ENCODE measurements at regions not wholly inside any gene's neighbourhood (a gene's known extent, or its start where the extent isn't known, plus 50 kb on each side); places are given as distances from the start of the nearest gene placed in this dataset.

GRCh38 chr3:55357796-55358195 is 129.3 kb downstream of the WNT5A start:
- H3K27ac ChIP-seq, result no peak overlapping the region
- no peak for TF ChIP-seq EP300 (IDR thresholded peaks at IDR 0.05; ENCODE audit: low read depth)
- no peak for TF ChIP-seq CTCF (IDR thresholded peaks at IDR 0.05)
- no peak for TF ChIP-seq POLR2AphosphoS5 (IDR thresholded peaks at IDR 0.05)
- no peak for TF ChIP-seq POLR2A (IDR thresholded peaks at IDR 0.05)
- no peak overlapping the region for H3K4me3 ChIP-seq
- no peak for DNase-seq
- WGBS, 2 donors (ENCODE audit: low coverage in 1 of 2), result 80% methylated on average over 1 of the region's 1 CpG; no CpG with 5 or more reads in 1 of the 2 donors
- H3K27me3 ChIP-seq, result no peaks in the 10 kb centered on the region
- intact Hi-C loops (cut with DNase I; ENCODE audit: low total_unique reads) (no loop called here), in situ Hi-C loops (cut with MboI; ENCODE audit: low pct_ligation_motif_present in 1 of 4, low pct_unique_long_range_greater_than_20kb in 1 of 4, low sequenced_read_pairs in 3 of 4) (no loop called here)
- no peaks in the 10 kb centered on the region for H3K36me3 ChIP-seq
- H3K9me3 ChIP-seq, result no peaks in the 10 kb centered on the region
- no peaks in the 10 kb centered on the region for H3K4me1 ChIP-seq

GRCh38 chr3:55352668-55353067 is 134.4 kb downstream of the WNT5A start:
- no peak overlapping the region for H3K4me3 ChIP-seq
- TF ChIP-seq EP300 (IDR thresholded peaks at IDR 0.05; ENCODE audit: low read depth) (no peak), POLR2AphosphoS5 (IDR thresholded peaks at IDR 0.05) (no peak), CTCF (IDR thresholded peaks at IDR 0.05) (no peak), POLR2A (IDR thresholded peaks at IDR 0.05) (no peak)
- in situ Hi-C loops (cut with MboI; ENCODE audit: low pct_ligation_motif_present in 1 of 4, low pct_unique_long_range_greater_than_20kb in 1 of 4, low sequenced_read_pairs in 3 of 4) (no loop called here), intact Hi-C loops (cut with DNase I; ENCODE audit: low total_unique reads) (no loop called here)
- DNase-seq, result no peak
- H3K27ac ChIP-seq, result no peak overlapping the region
- no peaks in the 10 kb centered on the region for H3K36me3 ChIP-seq
- 91% methylated on average over 2 of the region's 2 CpGs; no CpG with 5 or more reads in 1 of the 2 donors for WGBS, 2 donors (ENCODE audit: low coverage in 1 of 2)
- H3K4me1 ChIP-seq, result no peaks in the 10 kb centered on the region
- no peaks in the 10 kb centered on the region for H3K9me3 ChIP-seq
- no peaks in the 10 kb centered on the region for H3K27me3 ChIP-seq

GRCh38 chr3:55349851-55350250 is 137.3 kb downstream of the WNT5A start:
- WGBS, 2 donors (ENCODE audit: low coverage in 1 of 2), result 50 to 57% methylated on average over 1 of the region's 1 CpG
- H3K4me1 ChIP-seq, result no peaks in the 10 kb centered on the region
- no peaks in the 10 kb centered on the region for H3K9me3 ChIP-seq
- TF ChIP-seq POLR2AphosphoS5 (IDR thresholded peaks at IDR 0.05), result no peak
- TF ChIP-seq POLR2A (IDR thresholded peaks at IDR 0.05), result no peak
- TF ChIP-seq EP300 (IDR thresholded peaks at IDR 0.05; ENCODE audit: low read depth), result no peak
- TF ChIP-seq CTCF (IDR thresholded peaks at IDR 0.05), result no peak
- no peaks in the 10 kb centered on the region for H3K36me3 ChIP-seq
- no peaks in the 10 kb centered on the region for H3K27me3 ChIP-seq
- intact Hi-C loops (cut with DNase I; ENCODE audit: low total_unique reads), result no loop called here
- H3K27ac ChIP-seq, result no peak overlapping the region
- in situ Hi-C loops (cut with MboI; ENCODE audit: low pct_ligation_motif_present in 1 of 4, low pct_unique_long_range_greater_than_20kb in 1 of 4, low sequenced_read_pairs in 3 of 4), result no loop called here
- no peak for DNase-seq
- no peak overlapping the region for H3K4me3 ChIP-seq

- Histone ChIP-seq H3K27me3 (no peaks in the 10 kb centered on the region), H3K27ac (no peak overlapping the region), H3K9me3 (no peaks in the 10 kb centered on the region), H3K4me1 (no peaks in the 10 kb centered on the region), H3K36me3 (no peaks in the 10 kb centered on the region), H3K4me3 (no peak overlapping the region)
- no peak for TF ChIP-seq POLR2A (IDR thresholded peaks at IDR 0.05)
- TF ChIP-seq EP300 (IDR thresholded peaks at IDR 0.05; ENCODE audit: low read depth), result no peak
- no peak for TF ChIP-seq POLR2AphosphoS5 (IDR thresholded peaks at IDR 0.05)
- TF ChIP-seq CTCF (IDR thresholded peaks at IDR 0.05), result no peak
- intact Hi-C loops (cut with DNase I; ENCODE audit: low total_unique reads) (no loop called here), in situ Hi-C loops (cut with MboI; ENCODE audit: low pct_ligation_motif_present in 1 of 4, low pct_unique_long_range_greater_than_20kb in 1 of 4, low sequenced_read_pairs in 3 of 4) (no loop called here)
- DNase-seq, result no peak
These were observed 143.4 kb downstream of the WNT5A start for GRCh38 chr3:55343486-55344357.
